ENCODE measurements at regions not wholly inside any gene's neighbourhood (a gene's known extent, or its start where the extent isn't known, plus 50 kb on each side); places are given as distances from the start of the nearest gene placed in this dataset.

- no peaks in the 10 kb centered on the region for H3K27me3 ChIP-seq (ENCODE audit: control insufficient read depth, insufficient read depth, low read length)
- ChIA-PET CTCF (no interaction called here), POLR2A (no interaction called here)
- no peak for DNase-seq (ENCODE audit: low read depth)
- no peak for TF ChIP-seq CTCF (IDR thresholded peaks at IDR 0.05; ENCODE audit: insufficient read depth, low read depth, low read length)
- no peaks in the 10 kb centered on the region for H3K36me3 ChIP-seq (ENCODE audit: control insufficient read depth, insufficient read depth, low read length)
- H3K4me3 ChIP-seq (ENCODE audit: low read depth, low read length): no peak overlapping the region
Measured at GRCh38 chr16:51636920-51637769, 486.1 kb upstream of the SALL1 start.

GRCh38 chr16:51635181-51635580 is 484.1 kb upstream of the SALL1 start:
- CTCF ChIA-PET: no interaction called here
- Histone ChIP-seq H3K27me3 (ENCODE audit: control insufficient read depth, insufficient read depth, low read length) (no peaks in the 10 kb centered on the region), H3K4me3 (ENCODE audit: low read depth, low read length) (no peak overlapping the region), H3K36me3 (ENCODE audit: control insufficient read depth, insufficient read depth, low read length) (no peaks in the 10 kb centered on the region)
- no peak for DNase-seq (ENCODE audit: low read depth)
- POLR2A ChIA-PET: no interaction called here
- no peak for TF ChIP-seq CTCF (IDR thresholded peaks at IDR 0.05; ENCODE audit: insufficient read depth, low read depth, low read length)

- no peak for TF ChIP-seq CTCF (IDR thresholded peaks at IDR 0.05; ENCODE audit: insufficient read depth, low read depth, low read length)
- ChIA-PET POLR2A (no interaction called here), CTCF (no interaction called here)
- DNase-seq (ENCODE audit: low read depth): no peak
- H3K4me3 ChIP-seq (ENCODE audit: low read depth, low read length): no peak overlapping the region
- no peaks in the 10 kb centered on the region for H3K27me3 ChIP-seq (ENCODE audit: control insufficient read depth, insufficient read depth, low read length)
- H3K36me3 ChIP-seq (ENCODE audit: control insufficient read depth, insufficient read depth, low read length): no peaks in the 10 kb centered on the region
Measured at GRCh38 chr16:51630076-51630475, 479.0 kb upstream of the SALL1 start.

- DNase-seq (ENCODE audit: low read depth): no peak
- POLR2A ChIA-PET: no interaction called here
- no peaks in the 10 kb centered on the region for H3K36me3 ChIP-seq (ENCODE audit: control insufficient read depth, insufficient read depth, low read length)
- H3K27me3 ChIP-seq (ENCODE audit: control insufficient read depth, insufficient read depth, low read length): no peaks in the 10 kb centered on the region
- H3K4me3 ChIP-seq (ENCODE audit: low read depth, low read length): no peak overlapping the region
- CTCF ChIA-PET: no interaction called here
- no peak for TF ChIP-seq CTCF (IDR thresholded peaks at IDR 0.05; ENCODE audit: insufficient read depth, low read depth, low read length)
Measured at GRCh38 chr16:51629576-51629975, 478.5 kb upstream of the SALL1 start.

- no peaks in the 10 kb centered on the region for H3K27me3 ChIP-seq (ENCODE audit: control insufficient read depth, insufficient read depth, low read length)
- no peaks in the 10 kb centered on the region for H3K36me3 ChIP-seq (ENCODE audit: control insufficient read depth, insufficient read depth, low read length)
- no peak overlapping the region for H3K4me3 ChIP-seq (ENCODE audit: low read depth, low read length)
- TF ChIP-seq CTCF (IDR thresholded peaks at IDR 0.05; ENCODE audit: insufficient read depth, low read depth, low read length): no peak
- POLR2A ChIA-PET: interaction anchor here (0.7 kb wide), 1 partner anchor 47 kb away, joined by 9 read pairs; no protein-coding TSS in a partner anchor
- CTCF ChIA-PET: interaction anchor here (0.6 kb wide), 1 partner anchor 382 kb away, joined by 3 read pairs; no protein-coding TSS in a partner anchor
- DNase-seq (ENCODE audit: low read depth): no peak
Measured at GRCh38 chr16:51624080-51624775, 473.2 kb upstream of the SALL1 start.

Data from BJ (cell line).